8988T (cell line): ENCODE measurements at regions not wholly inside any gene's neighbourhood (a gene's known extent, or its start where the extent isn't known, plus 50 kb on each side); places are given as distances from the start of the nearest gene placed in this dataset.

Experiments
- DNase-seq: peaks from one replicate; pipeline ENCODE4 v3.0.0; 2011

DNA sequence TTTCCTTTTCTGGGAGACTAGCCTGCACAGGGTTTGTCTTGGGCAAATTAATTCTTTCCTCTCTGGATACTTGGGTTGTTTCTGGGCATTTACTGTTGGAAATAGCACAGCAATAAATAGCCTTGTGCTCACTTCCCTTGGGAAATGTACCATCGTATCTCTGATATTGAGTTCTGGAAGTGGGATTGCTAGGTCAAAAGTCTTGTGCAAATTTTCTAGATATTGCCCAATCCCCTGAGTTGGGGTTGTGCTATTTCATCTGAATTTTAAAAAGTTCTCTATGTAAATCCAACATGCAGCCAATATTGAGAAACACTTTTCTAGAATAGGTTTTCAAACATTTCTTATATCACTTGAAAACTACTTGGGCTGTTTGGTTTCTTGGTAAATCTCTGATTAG is 64.0 kb upstream of the ELOVL5 start:
- no peak for DNase-seq

- DNase-seq: no peak
Measured at GRCh38 chr6:53412021-53412715, 63.4 kb upstream of the ELOVL5 start.

DNA sequence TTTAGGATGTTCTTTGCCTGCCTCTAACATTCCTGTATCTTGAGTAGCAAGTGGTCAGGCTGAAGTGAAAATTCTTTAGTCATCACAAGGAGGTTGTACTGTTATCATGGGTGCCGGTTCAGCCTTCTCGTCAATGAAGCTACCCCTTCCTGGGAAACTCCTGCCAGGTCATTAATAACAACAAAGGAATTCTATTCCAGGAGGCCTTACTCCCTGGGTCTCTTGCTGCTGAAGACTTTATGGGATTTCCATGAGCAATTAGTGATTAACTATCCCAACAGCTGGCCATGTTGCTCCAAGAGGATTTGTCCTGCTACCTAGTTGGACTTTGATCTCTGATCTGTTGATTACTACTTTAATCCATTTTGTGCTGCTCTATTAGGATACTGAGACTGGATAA is 62.7 kb upstream of the ELOVL5 start:
- no peak for DNase-seq

GRCh38 chr6:53410508-53411258 is 61.9 kb upstream of the ELOVL5 start:
- peak; percentile 22 for DNase-seq

DNA sequence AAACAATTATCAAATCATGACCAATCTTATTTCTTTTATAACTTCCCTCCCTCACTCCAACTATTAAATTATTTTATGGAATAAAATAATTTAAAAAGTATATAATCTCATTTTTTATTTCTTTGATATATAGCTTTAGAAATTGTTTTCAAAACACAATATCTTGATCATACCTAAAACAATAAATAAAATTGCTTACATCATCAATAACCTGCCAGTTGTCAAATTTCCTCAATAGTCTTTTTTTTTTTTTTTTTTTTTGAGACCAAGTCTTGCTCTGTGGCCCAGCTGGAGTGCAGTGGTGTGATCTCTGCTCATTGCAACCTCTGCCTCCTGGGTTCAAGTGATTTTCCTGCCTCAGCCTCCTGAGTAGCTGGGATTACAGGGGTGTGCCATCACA is 60.1 kb upstream of the ELOVL5 start:
- no peak for DNase-seq

DNA sequence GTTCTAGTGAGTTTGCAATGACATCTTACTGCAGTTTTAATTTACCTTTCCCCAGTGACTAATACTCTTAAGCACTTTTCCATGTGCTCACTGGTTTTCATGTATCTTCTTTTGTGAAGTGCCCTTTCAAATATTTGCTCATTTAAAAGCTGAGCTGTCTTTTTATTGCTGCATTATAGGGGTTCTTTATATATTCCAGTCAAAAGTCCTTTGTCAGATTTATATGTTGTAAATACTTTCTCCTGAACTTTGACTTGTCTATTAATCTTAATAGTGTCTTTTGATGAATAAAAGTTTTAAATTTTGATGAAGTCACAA is 50.2 kb upstream of the ELOVL5 start:
- DNase-seq: no peak

- DNase-seq: no peak
Measured at GRCh38 chr6:53398247-53399026, 49.7 kb upstream of the ELOVL5 start.
